Testis (tissue), 2 donors: ENCODE measurements at regions not wholly inside any gene's neighbourhood (a gene's known extent, or its start where the extent isn't known, plus 50 kb on each side); places are given as distances from the start of the nearest gene placed in this dataset.

Experiments
- CTCF ChIP-seq, 3 experiments: fragments of 450-650 bp in 2 of 3; fragments of 200-600 bp in 1 of 3; sonication (generic) in 1 of 3; IDR thresholded peaks; one replicate each; pipeline ENCODE4 v1.5.1; 2016 to 2019; ENCODE audit warnings: antibody characterized with exemption in 3 of 3, mild to moderate bottlenecking in 2 of 3, moderate library complexity in 1 of 3
- POLR2A ChIP-seq: fragments of 450-650 bp; IDR thresholded peaks from one replicate; pipeline ENCODE4 v1.6.1; 2017; ENCODE audit warnings: antibody characterized with exemption, mild to moderate bottlenecking, moderate library complexity

GRCh38 chr9:107178293-107178692 lies 104.8 kb upstream of the RAD23B start:
- TF ChIP-seq POLR2A (no peak), CTCF (IDR thresholded peaks at IDR 0.05) (no peak)
